ENCODE measurements at regions not wholly inside any gene's neighbourhood (a gene's known extent, or its start where the extent isn't known, plus 50 kb on each side); places are given as distances from the start of the nearest gene placed in this dataset.
A peak's percentile ranks its signal among the peaks of the same experiment; 100 is the strongest.
"Not testable (repeated sequence)": the region's sequence is repeated elsewhere in the genome, so short reads cannot be mapped to it uniquely, and the experiment has no call there.

- DNase-seq: not testable (repeated sequence)
Observed at GRCh38 chrY:3368459-3368858, 210.4 kb upstream of the TGIF2LY start.

GRCh38 chrY:3391508-3391907 lies 187.4 kb upstream of the TGIF2LY start:
- DNase-seq: not testable (repeated sequence)

- DNase-seq: not testable (repeated sequence)
Observed at GRCh38 chrY:3404241-3404640, 174.6 kb upstream of the TGIF2LY start.

GRCh38 chrY:3405585-3405984 lies 173.3 kb upstream of the TGIF2LY start:
- peak; percentile 12 for DNase-seq

- DNase-seq: not testable (repeated sequence)
Observed at GRCh38 chrY:3406896-3407452, 171.9 kb upstream of the TGIF2LY start.

GRCh38 chrY:3410322-3410892 lies 168.5 kb upstream of the TGIF2LY start:
- not testable (repeated sequence) for DNase-seq
